GM18520 (cell line): ENCODE measurements at regions not wholly inside any gene's neighbourhood (a gene's known extent, or its start where the extent isn't known, plus 50 kb on each side); places are given as distances from the start of the nearest gene placed in this dataset.

Source experiments
- ATAC-seq: cut with Tn5 transposase; IDR thresholded peaks from one replicate; pipeline ENCODE4 v1.9.1; 2021; ENCODE audit not compliant: unreplicated experiment

DNA sequence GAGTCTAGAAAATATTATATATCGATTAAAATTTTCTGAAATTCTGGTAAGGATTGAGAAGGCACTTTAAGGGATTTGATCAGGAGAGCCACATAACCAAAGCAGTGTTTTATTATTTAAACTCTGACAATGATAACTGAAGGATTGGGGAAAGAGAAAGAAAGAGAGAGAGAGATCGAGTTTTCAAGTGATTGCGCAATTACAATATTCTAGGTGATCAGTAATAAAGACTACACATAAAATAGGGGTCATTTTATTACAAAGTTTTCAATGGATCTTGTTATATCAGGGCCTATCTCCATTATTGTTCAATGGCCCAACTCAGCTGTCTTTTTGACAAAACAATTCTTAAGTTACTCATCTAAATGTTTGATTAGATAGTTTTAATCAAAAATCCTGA is 541.5 kb upstream of the ZWINT start:
- ATAC-seq = no peak

DNA sequence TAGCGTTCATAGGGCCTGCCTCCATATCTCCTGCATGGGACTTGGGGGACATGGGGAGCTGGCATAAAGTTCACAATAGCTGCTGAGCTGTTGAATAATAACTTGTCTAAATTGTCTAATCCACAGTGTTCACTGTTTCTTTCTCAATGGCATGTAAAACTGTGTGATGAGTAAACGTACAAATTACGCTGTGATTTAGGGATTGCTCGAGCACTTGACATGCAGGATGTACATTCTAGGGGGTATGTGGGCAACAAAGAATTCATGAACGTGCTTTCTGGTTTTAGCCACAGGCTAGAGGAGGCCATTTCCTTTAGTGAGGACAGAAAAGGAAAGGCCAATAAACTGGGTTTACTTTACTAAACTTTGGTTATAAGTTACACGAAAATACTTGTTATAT is 534.2 kb upstream of the ZWINT start:
- ATAC-seq = no peak

- ATAC-seq = no peak
Measured at GRCh38 chr10:56881218-56881617, 520.2 kb upstream of the ZWINT start.

DNA sequence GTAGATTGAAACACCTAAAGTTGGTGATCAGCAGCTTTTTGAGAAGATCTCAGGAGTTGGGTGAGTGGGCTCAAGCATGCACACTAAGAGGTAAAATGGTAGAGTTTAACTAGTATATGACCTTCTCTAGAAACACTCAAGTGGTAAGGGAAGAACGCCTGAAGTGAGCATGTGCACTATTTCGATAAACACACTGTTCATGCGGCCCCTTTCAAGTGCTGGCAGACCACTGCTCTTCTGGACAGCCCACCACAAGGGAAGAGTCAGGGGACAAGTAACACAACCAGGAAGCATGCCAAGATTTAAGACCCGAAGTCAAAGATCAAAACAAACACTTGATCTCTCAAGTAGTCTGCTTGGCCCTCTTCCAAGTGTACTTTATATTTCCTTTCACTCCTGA is 519.5 kb upstream of the ZWINT start:
- no peak for ATAC-seq

- no peak for ATAC-seq
Measured at GRCh38 chr10:56874950-56875349, 513.9 kb upstream of the ZWINT start.

DNA sequence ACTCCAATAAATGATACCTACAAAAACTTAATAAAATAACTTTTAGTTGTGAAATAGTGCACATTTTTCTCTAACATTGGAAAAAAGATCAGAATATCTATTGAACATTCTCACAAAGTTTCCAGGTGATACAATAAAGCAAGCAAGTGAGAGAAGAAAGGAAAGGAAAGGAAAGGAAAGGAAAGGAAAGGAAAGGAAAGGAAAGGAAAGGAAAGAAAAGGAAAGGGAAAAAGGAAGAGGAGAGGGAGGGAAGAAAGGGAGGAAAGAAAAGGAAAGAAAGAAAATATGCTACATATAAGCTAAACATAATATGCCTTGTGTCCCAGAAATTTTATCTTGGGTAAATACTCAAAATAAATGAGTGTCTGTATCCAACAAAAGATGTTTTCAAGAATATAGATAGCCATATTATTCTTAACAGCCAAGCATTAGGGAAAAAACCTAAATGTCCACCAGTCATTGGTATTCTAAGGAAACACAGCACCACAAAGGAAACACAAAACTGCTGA is 510.2 kb upstream of the ZWINT start:
- no peak for ATAC-seq

GRCh38 chr10:56867236-56867635 is 506.2 kb upstream of the ZWINT start:
- ATAC-seq = no peak

- ATAC-seq = no peak
Measured at GRCh38 chr10:56856569-56856968, 495.5 kb upstream of the ZWINT start.

DNA sequence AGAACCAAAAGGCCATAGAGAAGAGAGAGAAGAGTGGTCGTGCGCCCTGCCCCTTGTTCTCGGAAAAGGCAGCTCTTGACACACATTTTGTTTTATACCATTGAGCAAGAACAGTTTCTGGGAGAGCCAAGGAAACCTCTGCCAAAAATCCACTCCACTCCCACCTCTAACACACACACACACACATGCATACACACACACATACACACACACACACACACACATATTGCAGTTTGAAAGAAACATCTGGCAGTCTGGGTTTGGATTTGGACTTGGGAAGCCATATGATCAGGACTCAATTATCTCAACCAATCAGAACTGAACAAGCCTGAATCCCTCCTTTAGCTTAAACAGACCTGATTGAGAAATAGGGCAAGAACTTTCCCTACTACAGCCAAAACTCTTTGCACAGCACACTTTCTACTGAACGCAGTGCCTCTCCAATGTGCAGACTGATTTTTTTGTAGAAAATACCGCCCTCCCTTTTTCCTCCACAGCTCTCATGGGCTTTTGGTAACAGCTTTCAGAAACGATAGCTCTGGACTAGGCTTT is 484.0 kb upstream of the ZWINT start:
- ATAC-seq = no peak

- no peak for ATAC-seq
Measured at GRCh38 chr10:56836659-56837058, 475.6 kb upstream of the ZWINT start.

- ATAC-seq = no peak
Measured at GRCh38 chr10:56831681-56832080, 470.6 kb upstream of the ZWINT start.

GRCh38 chr10:56823849-56824248 is 462.8 kb upstream of the ZWINT start:
- no peak for ATAC-seq

- no peak for ATAC-seq
Measured at GRCh38 chr10:56805022-56805421, 444.0 kb upstream of the ZWINT start.

DNA sequence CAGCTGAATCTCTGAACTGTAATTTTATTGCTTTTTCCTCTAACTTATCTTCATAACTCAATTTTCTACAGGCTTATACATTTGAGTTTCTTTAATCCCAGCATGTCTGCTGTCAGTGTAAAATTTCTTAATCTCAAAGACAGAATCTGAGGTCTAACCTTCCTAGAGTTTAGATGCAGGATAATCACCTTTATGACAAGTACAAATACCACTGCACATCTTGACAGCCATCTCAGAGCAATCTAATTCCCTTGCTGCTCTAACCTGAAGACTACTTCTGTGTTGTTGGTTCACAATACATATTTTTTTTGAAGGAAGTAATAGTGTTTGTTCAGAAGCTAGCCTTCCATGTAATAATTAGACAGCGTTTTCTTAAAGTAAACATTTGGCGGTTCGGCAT is 424.2 kb upstream of the ZWINT start:
- no peak for ATAC-seq

DNA sequence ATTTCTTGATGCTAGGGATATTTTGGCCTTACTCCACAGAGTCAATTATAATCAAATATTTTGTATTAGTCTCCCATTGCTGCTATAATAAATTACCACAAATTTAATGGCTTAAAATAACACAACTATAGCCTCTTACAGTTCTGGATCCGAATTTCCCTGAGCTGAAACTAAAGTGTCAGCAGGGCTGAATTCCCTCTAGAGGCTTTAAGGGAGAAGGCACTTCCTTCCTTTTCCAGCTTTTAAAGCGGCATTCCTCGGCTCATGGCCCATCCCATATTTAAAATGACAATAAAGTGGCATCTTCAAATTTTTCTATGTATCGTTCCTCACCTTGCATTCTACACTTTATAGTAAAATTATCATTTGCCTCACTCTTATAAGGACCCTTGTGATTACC is 421.4 kb upstream of the ZWINT start:
- ATAC-seq = no peak

- ATAC-seq = no peak
Measured at GRCh38 chr10:56771343-56771742, 410.3 kb upstream of the ZWINT start.

- no peak for ATAC-seq
Measured at GRCh38 chr10:56763090-56763489, 402.0 kb upstream of the ZWINT start.

GRCh38 chr10:56745490-56745889 is 384.4 kb upstream of the ZWINT start:
- no peak for ATAC-seq

DNA sequence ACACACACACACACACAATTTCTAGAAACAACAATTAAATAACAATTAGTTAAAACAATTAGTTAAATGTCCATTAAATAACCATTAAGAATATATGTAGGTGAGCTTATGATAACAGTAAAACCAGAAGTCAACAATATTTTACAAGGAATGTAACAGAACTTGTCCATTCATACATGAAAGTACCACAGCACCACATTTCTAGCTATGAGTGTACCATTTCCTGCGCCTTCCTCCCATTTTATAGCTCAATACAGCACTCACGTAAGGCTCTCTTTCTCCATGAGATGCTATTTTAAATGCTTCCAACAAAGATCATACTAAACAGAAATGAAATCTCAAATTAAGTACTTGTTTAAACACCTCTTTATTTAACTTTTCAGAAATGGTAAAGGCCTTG is 367.3 kb upstream of the ZWINT start:
- no peak for ATAC-seq

GRCh38 chr10:56722912-56723311 is 361.9 kb upstream of the ZWINT start:
- no peak for ATAC-seq

GRCh38 chr10:56715262-56715661 is 354.2 kb upstream of the ZWINT start:
- ATAC-seq = no peak

DNA sequence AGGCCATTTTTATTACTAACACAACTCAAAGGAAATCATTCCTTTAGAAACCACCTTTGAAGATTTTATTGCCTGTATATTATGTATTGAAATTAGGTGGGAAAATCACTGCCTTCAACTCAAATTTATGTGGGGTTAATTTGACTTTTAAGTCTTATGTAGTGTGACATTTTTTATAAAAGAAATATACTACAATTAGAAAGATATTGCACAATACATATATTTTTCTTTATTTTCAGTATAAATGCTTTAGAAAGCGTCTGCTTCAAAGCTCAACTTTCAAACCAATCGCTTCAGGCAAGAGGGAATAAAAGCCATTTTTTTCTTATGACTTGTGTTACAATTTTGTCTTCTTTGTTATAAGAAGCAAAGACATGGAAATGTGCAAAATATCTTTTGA is 337.4 kb upstream of the ZWINT start:
- no peak for ATAC-seq

GRCh38 chr10:56679578-56679977 is 318.5 kb upstream of the ZWINT start:
- ATAC-seq = no peak
